Skeletal muscle tissue (tissue), 3 donors: ENCODE measurements at regions not wholly inside any gene's neighbourhood (a gene's known extent, or its start where the extent isn't known, plus 50 kb on each side); places are given as distances from the start of the nearest gene placed in this dataset.

Experiments
- H3K27ac ChIP-seq: one replicate; pipeline ENCODE4 v1.7.0; 2013; ENCODE audit warnings: mild to moderate bottlenecking, low read depth, low read length, inconsistent platforms
- H3K27me3 ChIP-seq, 3 donors: one replicate each; pipeline ENCODE4 v1.7.0; 2013; ENCODE audit warnings: low read length in 3 of 3; ENCODE audit not compliant: control insufficient read depth in 3 of 3, insufficient read depth in 3 of 3
- H3K36me3 ChIP-seq, 3 donors: one replicate each; pipeline ENCODE4 v1.7.0; 2013; ENCODE audit warnings: low read length in 3 of 3; ENCODE audit not compliant: control insufficient read depth in 3 of 3, insufficient read depth in 3 of 3
- H3K4me1 ChIP-seq, 3 donors: one replicate each; pipeline ENCODE4 v1.7.0; 2013; ENCODE audit warnings: low read length in 3 of 3, mild to moderate bottlenecking in 3 of 3; ENCODE audit not compliant: control insufficient read depth in 3 of 3, insufficient read depth in 3 of 3
- H3K4me3 ChIP-seq, 3 donors: one replicate each; pipeline ENCODE4 v1.7.0; 2013; ENCODE audit warnings: low read length in 3 of 3
- H3K9ac ChIP-seq, 3 donors: one replicate each; pipeline ENCODE4 v1.7.0; 2013; ENCODE audit warnings: low read length in 3 of 3, mild to moderate bottlenecking in 3 of 3, moderate library complexity in 2 of 3, low read depth in 1 of 3
- H3K9me3 ChIP-seq, 3 donors: one replicate each; pipeline ENCODE4 v1.7.0; 2013; ENCODE audit warnings: low read length in 3 of 3; ENCODE audit not compliant: control insufficient read depth in 3 of 3
- donor health status: Osteomylitis.

GRCh38 chr12:93135286-93136239, 206.5 kb upstream of the EEA1 start:
- peak overlapping the region; percentile 41 for H3K27ac ChIP-seq
- H3K4me3 ChIP-seq: no peak overlapping the region
- H3K4me1 ChIP-seq: peaks cover 14 to 34% (median 14%) of the 10 kb centered on the region in 3 donors
- H3K27me3 ChIP-seq: no peaks in the 10 kb centered on the region
- H3K36me3 ChIP-seq: no peaks in the 10 kb centered on the region
- no peaks in the 10 kb centered on the region for H3K9me3 ChIP-seq
- peak overlapping the region in 2 of 3 donors; percentile 28 to 34 for H3K9ac ChIP-seq

- Histone ChIP-seq H3K4me1 (peaks cover 14 to 39% (median 19%) of the 10 kb centered on the region in 3 donors), H3K4me3 (no peak overlapping the region), H3K9ac (no peak overlapping the region), H3K36me3 (no peaks in the 10 kb centered on the region), H3K9me3 (no peaks in the 10 kb centered on the region), H3K27me3 (no peaks in the 10 kb centered on the region), H3K27ac (no peak overlapping the region)
Measured at GRCh38 chr12:93136253-93137055, 207.4 kb upstream of the EEA1 start.

GRCh38 chr12:93137656-93138612, 208.8 kb upstream of the EEA1 start:
- no peaks in the 10 kb centered on the region for H3K27me3 ChIP-seq
- no peaks in the 10 kb centered on the region for H3K36me3 ChIP-seq
- no peak overlapping the region for H3K9ac ChIP-seq
- no peaks in the 10 kb centered on the region for H3K9me3 ChIP-seq
- H3K4me1 ChIP-seq: peaks cover 14 to 39% (median 19%) of the 10 kb centered on the region in 3 donors
- peak overlapping the region; percentile 46 for H3K27ac ChIP-seq
- no peak overlapping the region for H3K4me3 ChIP-seq

- H3K27me3 ChIP-seq: no peaks in the 10 kb centered on the region
- H3K9me3 ChIP-seq: no peaks in the 10 kb centered on the region
- H3K4me3 ChIP-seq: no peak overlapping the region
- no peaks in the 10 kb centered on the region for H3K36me3 ChIP-seq
- no peak overlapping the region for H3K27ac ChIP-seq
- H3K9ac ChIP-seq: no peak overlapping the region
- peaks cover 14 to 37% (median 19%) of the 10 kb centered on the region in 3 donors for H3K4me1 ChIP-seq
Measured at GRCh38 chr12:93139028-93139665, 210.1 kb upstream of the EEA1 start.

- Histone ChIP-seq H3K4me1 (peaks cover 9 to 35% (median 14%) of the 10 kb centered on the region in 3 donors), H3K9me3 (no peaks in the 10 kb centered on the region), H3K4me3 (no peak overlapping the region), H3K36me3 (no peaks in the 10 kb centered on the region), H3K27ac (no peak overlapping the region), H3K27me3 (no peaks in the 10 kb centered on the region), H3K9ac (no peak overlapping the region)
Measured at GRCh38 chr12:93140325-93140724, 211.2 kb upstream of the EEA1 start.

GRCh38 chr12:93140801-93141200, 211.7 kb upstream of the EEA1 start:
- Histone ChIP-seq H3K27ac (no peak overlapping the region), H3K4me1 (peaks cover 9 to 34% (median 13%) of the 10 kb centered on the region in 3 donors)

GRCh38 chr12:93142881-93143280, 213.8 kb upstream of the EEA1 start:
- Histone ChIP-seq H3K27me3 (no peaks in the 10 kb centered on the region), H3K9me3 (no peaks in the 10 kb centered on the region), H3K9ac (no peak overlapping the region), H3K36me3 (no peaks in the 10 kb centered on the region), H3K4me1 (peaks cover 4 to 28% (median 9%) of the 10 kb centered on the region in 3 donors), H3K27ac (no peak overlapping the region), H3K4me3 (no peak overlapping the region)

More at GRCh38 chr12:93140801-93141200, 211.7 kb upstream of the EEA1 start:
- Histone ChIP-seq H3K9ac (no peak overlapping the region), H3K27me3 (no peaks in the 10 kb centered on the region), H3K4me3 (no peak overlapping the region), H3K36me3 (no peaks in the 10 kb centered on the region), H3K9me3 (no peaks in the 10 kb centered on the region)

GRCh38 chr12:93144109-93144508, 215.0 kb upstream of the EEA1 start:
- Histone ChIP-seq H3K36me3 (no peaks in the 10 kb centered on the region), H3K9ac (peak overlapping the region in 1 of 3 donors; percentile 12), H3K27me3 (no peaks in the 10 kb centered on the region), H3K9me3 (no peaks in the 10 kb centered on the region), H3K27ac (peak overlapping the region; percentile 57), H3K4me3 (peak overlapping the region in 1 of 3 donors; percentile 23), H3K4me1 (peaks cover 3 to 30% (median 5%) of the 10 kb centered on the region in 3 donors)

- H3K9ac ChIP-seq: peak overlapping the region in 1 of 3 donors; percentile 40
- H3K27ac ChIP-seq: peak overlapping the region; percentile 57
- peaks cover 3 to 30% (median 5%) of the 10 kb centered on the region in 3 donors for H3K4me1 ChIP-seq
- no peaks in the 10 kb centered on the region for H3K27me3 ChIP-seq
- H3K36me3 ChIP-seq: no peaks in the 10 kb centered on the region
- no peaks in the 10 kb centered on the region for H3K9me3 ChIP-seq
- H3K4me3 ChIP-seq: no peak overlapping the region
Measured at GRCh38 chr12:93145086-93145485, 216.0 kb upstream of the EEA1 start.
